Myocyte (in vitro differentiated cells): ENCODE measurements at regions not wholly inside any gene's neighbourhood (a gene's known extent, or its start where the extent isn't known, plus 50 kb on each side); places are given as distances from the start of the nearest gene placed in this dataset.
"Not testable (repeated sequence)": the region's sequence is repeated elsewhere in the genome, so short reads cannot be mapped to it uniquely, and the experiment has no call there.

Source experiments
- DNase-seq: peaks from one replicate; pipeline ENCODE4 v3.0.0-alpha.2; 2012; ENCODE audit warnings: low read depth

- no peak for DNase-seq
Observed at GRCh38 chr2:184993746-184994145, 395.4 kb downstream of the ZNF804A start.

GRCh38 chr2:185006481-185006880, 408.2 kb downstream of the ZNF804A start:
- DNase-seq: no peak

GRCh38 chr2:185012643-185013042, 414.3 kb downstream of the ZNF804A start:
- peak; percentile 21 for DNase-seq

- no peak for DNase-seq
Observed at GRCh38 chr2:185014076-185014475, 415.7 kb downstream of the ZNF804A start.

DNA sequence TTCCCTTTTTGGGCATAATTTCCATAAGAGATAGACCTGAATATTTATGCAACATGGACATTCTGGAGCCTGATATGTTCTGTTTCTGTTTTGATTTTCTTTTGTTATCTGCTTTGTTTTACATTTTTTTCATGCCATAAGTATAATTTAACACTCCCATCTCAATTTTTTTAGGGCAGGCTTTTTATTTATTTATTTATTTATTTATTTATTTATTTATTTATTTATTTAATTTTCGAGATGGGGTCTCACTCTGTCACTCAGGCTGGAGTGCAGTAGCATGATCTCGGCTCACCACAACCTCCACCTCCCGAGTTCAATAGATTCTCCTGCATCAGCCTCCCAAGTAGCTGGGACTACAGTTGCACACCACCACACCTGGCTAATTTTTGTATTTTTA, 427.6 kb downstream of the ZNF804A start:
- DNase-seq: not testable (repeated sequence)

GRCh38 chr2:185035906-185036305, 437.6 kb downstream of the ZNF804A start:
- DNase-seq: no peak

DNA sequence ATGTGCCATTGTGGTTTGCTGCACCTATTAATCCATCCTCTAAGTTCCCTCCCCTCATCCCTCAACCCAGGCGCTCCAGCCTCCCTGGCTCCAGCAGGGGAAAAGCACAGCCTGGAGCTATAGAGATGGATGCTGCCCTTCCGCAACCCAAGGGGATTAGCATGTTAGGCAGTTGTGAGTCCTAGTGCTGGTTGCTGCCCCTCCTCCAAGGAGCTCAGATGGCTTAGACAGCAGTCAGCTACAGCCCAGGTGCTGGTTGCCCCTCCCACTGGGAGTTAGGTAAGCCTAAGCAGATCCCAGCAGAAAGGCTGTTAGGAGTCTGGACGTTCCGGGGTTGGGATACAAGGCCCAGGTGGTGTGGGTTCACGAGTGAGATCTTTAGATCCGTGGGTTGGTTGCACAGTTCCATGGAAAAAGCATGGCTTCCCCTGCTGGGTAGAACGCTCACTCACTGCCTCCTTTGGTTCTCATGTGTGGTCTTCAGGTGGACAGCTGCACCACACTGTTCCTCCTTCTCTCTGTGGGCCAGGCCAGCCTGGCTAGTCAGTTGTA, 446.1 kb downstream of the ZNF804A start:
- no peak for DNase-seq

DNA sequence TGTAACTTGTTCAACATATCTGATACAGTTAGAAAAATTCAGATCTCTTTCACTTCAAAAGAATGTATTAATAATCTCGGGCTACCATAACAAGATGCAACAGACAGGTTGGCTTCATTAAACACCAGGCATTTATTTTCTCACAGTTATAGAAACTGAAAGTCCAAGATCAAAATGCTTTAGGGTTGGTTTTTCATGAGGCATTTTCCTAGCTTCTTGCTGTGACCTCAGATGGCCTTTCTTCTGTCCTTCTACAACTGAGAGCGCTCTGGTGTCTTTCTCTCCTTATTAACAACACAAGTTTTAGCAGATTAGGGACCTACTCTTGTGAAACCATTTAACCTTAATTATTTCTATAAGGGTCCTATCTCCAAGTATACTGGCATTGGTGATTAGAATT, 452.5 kb downstream of the ZNF804A start:
- no peak for DNase-seq

GRCh38 chr2:185063761-185064160, 465.4 kb downstream of the ZNF804A start:
- DNase-seq: no peak

DNA sequence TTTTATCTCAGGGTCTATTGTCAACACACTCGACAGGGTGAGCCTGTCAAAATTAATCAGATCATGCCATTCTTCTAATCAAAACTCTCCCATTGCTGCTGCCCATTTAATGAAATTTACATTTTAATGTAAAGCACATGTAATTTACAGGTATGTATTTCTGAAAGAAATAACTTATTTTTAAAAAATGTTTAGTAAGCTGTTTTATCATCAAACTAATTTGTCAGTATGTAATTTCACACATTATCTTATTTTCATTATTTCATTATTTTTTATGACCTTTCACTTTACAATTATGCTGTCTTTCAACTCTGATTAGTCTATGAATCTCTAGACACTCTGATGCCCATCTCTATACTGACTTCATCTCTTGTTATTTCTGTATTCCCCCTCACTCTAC, 467.8 kb downstream of the ZNF804A start:
- no peak for DNase-seq

DNA sequence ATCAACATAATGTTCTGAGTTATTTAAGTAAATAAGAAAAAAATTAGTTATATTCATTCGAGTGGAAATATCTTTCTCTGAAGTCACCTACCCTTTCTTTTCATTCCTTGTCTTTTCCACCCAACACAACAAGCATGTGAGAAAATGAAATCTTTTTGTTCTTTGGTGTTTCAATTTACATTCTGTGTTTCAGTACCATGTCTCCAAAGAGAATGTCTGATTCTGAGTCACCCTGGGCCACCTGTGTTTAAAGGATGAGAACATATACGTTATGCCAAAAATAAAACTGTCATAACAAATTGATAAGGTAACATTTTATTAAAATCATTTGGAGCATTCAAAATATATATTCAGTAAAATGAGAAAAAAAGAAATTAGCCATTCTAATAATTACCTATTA, 470.8 kb downstream of the ZNF804A start:
- DNase-seq: no peak

DNA sequence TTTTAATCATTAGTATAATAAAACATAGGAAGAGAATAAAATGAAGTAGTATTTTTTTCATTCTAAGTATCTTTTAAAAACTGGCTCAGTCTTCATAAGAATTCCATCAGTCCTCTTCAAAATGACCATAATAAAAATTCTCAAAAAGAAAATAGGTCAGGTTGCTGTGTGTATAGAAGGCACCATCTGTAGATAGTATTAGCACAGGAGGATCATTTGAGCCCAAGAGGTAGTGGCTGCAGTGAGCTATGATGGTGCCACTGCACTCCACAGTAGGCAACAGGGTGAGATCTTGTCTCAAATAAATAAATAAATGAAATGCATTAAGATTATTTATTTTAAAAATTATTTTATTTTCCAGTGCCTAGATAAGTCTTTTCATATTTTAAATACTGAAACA, 475.8 kb downstream of the ZNF804A start:
- no peak for DNase-seq

DNA sequence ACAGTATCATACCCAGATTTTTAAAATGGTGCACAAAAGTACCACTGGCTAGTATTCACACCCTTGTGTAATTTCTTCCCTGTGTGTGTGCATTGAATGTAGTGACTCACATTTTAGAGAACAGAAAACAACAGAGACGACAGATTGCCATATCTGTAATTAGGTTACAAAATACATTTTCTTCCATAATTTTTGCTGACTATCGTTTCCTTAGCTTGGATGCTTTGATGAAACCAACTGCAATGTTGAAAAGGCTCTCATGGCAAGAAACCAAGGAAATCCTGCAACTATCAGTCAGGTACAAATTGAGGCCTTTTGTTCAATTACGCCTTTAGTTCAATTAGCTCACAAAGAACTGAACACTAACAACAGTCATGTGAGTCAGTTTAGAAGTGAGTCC, 484.4 kb downstream of the ZNF804A start:
- no peak for DNase-seq

DNA sequence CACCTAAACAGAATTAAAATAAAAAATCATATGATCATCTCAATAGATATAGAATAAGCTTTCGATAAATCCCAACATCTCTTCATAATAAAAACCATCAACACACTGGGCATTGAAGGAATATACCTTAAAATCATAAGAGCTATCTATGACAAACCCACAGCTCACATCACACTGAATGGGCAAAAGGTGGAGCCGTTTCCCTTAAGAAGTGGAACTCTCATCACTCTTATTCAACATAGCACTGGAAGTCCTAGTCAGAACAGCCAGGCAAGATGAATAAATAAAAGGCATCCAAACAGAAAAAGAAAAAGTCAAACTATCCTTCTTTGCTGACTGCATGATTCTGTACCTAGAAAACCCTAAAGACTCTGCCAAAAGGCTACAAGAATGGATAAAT, 510.3 kb downstream of the ZNF804A start:
- DNase-seq: peak; percentile 3

DNA sequence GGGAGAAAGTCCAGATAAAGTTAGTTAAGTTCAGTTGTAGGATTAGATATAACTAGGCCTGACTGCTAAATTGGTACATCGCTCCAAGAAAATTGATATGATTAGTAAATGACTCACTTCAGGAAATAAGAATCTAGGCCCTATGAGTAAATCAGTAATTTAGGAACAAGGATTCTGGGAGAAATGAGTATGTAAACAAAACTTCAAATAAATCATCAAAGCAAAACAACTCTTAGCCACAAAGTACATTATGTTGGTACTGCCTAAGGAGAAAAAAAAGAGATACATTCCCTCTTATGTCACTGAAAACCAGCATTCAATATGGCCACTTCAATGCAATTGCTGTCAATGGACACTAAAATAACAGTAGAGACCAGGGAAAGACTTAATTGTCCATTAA, 529.1 kb downstream of the ZNF804A start:
- DNase-seq: no peak

GRCh38 chr2:185128346-185128745, 530.0 kb downstream of the ZNF804A start:
- peak; percentile 75 for DNase-seq

GRCh38 chr2:185128996-185129395, 530.7 kb downstream of the ZNF804A start:
- DNase-seq: no peak

DNA sequence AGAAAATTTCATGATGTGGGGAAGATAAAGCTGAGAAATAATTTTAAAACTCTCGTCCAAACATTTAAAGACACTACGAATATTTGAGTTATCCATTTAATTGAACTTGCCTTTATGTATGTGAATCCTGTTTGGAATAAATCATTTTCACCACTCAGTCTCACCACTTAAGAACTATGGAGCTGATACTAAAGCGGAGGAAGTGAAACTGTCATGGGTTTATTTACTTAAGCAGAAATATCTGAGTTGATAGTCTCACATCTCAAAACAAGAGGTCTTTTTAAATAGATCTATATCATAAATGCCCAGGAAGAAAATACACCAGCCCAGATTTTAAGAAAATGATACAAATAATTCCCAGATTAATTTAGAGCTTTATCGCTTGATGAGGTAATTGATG, 532.4 kb downstream of the ZNF804A start:
- no peak for DNase-seq

DNA sequence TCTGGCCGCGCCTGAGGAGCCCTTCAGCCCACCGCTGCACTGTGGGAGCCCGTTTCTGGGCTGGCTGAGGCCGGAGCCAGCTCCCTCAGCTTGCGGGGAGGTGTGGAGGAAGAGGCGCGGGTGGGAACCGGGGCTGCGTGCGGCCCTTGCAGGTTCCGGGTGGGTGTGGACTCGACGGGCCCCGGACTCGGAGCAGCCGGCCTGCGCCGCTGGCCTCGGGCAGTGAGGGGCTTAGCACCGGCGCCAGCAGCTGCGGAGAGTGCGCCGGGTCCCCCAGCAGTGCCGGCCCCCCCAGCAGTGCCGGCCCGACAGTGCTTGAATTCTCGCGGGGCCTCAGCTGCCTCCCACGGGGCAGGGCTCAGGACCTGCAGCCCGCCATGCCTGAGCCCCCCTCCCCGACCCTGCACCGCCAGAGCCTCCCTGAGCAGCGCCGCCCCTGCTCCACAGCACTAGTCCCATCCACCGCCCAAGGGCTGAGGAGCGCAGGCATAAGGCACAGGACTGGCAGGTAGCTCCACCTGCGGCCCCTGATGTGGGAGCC, 534.2 kb downstream of the ZNF804A start:
- no peak for DNase-seq

DNA sequence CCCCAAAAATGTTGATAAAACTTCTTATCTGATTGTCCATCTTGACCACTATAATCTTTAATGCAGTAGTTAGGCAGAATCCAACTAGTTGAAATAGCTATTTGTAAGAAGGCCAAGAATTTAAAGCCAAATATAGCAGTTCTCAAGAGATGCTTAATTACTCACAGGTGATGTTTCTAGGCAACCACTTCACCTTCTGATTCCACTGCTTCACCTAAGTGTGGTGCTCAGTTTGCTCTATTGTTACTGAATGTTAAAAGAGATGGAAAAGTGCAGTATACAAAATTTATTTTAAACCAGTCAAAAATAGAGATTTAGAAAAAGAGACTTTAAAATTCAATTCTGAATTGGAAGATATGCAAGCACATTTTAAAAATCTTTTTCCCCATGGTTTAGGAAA, 539.4 kb downstream of the ZNF804A start:
- DNase-seq: no peak

- no peak for DNase-seq
Observed at GRCh38 chr2:185142677-185143076, 544.3 kb downstream of the ZNF804A start.

DNA sequence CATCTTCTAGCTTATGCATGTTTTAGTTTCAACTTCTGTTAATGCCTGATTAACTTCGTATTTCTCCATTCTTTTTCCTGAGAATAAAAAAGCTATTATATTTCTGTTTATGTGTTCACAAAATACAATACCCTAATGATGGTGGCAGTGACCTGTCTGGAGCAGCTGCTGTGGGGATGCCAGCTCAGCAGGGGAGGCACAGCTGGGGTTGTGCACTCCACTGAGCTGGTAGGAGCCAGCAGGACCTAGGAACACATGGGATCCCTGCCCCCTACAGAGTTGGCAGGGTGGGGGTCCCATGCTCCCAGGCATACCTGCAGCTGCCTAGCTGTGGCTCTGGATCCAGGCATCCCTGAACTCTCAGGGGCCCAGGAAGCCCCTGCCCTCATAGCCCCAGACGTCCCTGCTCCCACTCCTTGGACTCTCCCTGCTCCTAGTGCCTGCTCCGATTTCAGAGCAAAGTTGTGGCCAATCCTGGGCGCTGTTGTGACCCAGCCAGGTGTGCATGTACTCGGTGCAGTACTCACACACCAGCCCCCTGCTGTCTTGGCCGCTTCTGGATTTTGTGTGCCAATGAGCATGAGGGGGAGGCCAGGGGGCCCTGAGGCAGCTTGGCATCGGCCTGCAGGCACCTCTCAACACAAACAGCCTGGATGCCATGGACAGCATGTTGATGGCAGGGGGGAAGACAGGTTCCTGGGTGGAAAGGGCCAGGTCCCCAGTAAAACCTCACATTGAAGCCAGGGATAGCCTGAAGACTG, 546.0 kb downstream of the ZNF804A start:
- DNase-seq: peak; percentile 31
